Stimulated activated CD8-positive, alpha-beta memory T cell treated with anti-CD3 and anti-CD28 coated beads, Interleukin-7, amount 100 ng/mL, for 24 hours (primary cell): ENCODE measurements at regions not wholly inside any gene's neighbourhood (a gene's known extent, or its start where the extent isn't known, plus 50 kb on each side); places are given as distances from the start of the nearest gene placed in this dataset.

Experiments
- DNase-seq: peaks from one replicate; pipeline ENCODE4 v3.0.0-alpha.2; 2020; ENCODE audit warnings: low read depth

- DNase-seq, result no peak
Measured at GRCh38 chr2:220855296-220855695, 716.8 kb downstream of the EPHA4 start.

GRCh38 chr2:220856486-220856885, 715.6 kb downstream of the EPHA4 start:
- no peak for DNase-seq

GRCh38 chr2:220857368-220857767, 714.7 kb downstream of the EPHA4 start:
- no peak for DNase-seq

GRCh38 chr2:220858101-220858500, 714.0 kb downstream of the EPHA4 start:
- no peak for DNase-seq

- no peak for DNase-seq
Measured at GRCh38 chr2:220871909-220872308, 700.2 kb downstream of the EPHA4 start.

GRCh38 chr2:220876080-220876824, 695.9 kb downstream of the EPHA4 start:
- no peak for DNase-seq

GRCh38 chr2:220877491-220877890, 694.6 kb downstream of the EPHA4 start:
- no peak for DNase-seq

GRCh38 chr2:220877897-220878296, 694.2 kb downstream of the EPHA4 start:
- DNase-seq, result no peak

- DNase-seq, result no peak
Measured at GRCh38 chr2:220880623-220881596, 691.2 kb downstream of the EPHA4 start.

- DNase-seq, result no peak
Measured at GRCh38 chr2:220882507-220882906, 689.6 kb downstream of the EPHA4 start.

- DNase-seq, result no peak
Measured at GRCh38 chr2:220885593-220885992, 686.5 kb downstream of the EPHA4 start.

- DNase-seq, result no peak
Measured at GRCh38 chr2:220887271-220887870, 684.7 kb downstream of the EPHA4 start.

GRCh38 chr2:220887876-220888275, 684.2 kb downstream of the EPHA4 start:
- DNase-seq, result no peak

GRCh38 chr2:220890931-220891330, 681.2 kb downstream of the EPHA4 start:
- no peak for DNase-seq

- DNase-seq, result no peak
Measured at GRCh38 chr2:220891405-220891804, 680.7 kb downstream of the EPHA4 start.

GRCh38 chr2:220892018-220892634, 680.0 kb downstream of the EPHA4 start:
- DNase-seq, result no peak

GRCh38 chr2:220893411-220893810, 678.7 kb downstream of the EPHA4 start:
- no peak for DNase-seq

- no peak for DNase-seq
Measured at GRCh38 chr2:220894069-220894468, 678.0 kb downstream of the EPHA4 start.

GRCh38 chr2:220899492-220899891, 672.6 kb downstream of the EPHA4 start:
- no peak for DNase-seq

GRCh38 chr2:220904015-220904414, 668.1 kb downstream of the EPHA4 start:
- DNase-seq, result no peak

GRCh38 chr2:220913384-220913783, 658.7 kb downstream of the EPHA4 start:
- DNase-seq, result no peak

- DNase-seq, result no peak
Measured at GRCh38 chr2:220915092-220915623, 656.9 kb downstream of the EPHA4 start.
